Right renal pelvis (tissue), 4 donors: ENCODE measurements at regions not wholly inside any gene's neighbourhood (a gene's known extent, or its start where the extent isn't known, plus 50 kb on each side); places are given as distances from the start of the nearest gene placed in this dataset.
A peak's percentile ranks its signal among the peaks of the same experiment; 100 is the strongest.
"Not testable (repeated sequence)": the region's sequence is repeated elsewhere in the genome, so short reads cannot be mapped to it uniquely, and the experiment has no call there.

Source experiments
- DNase-seq, 4 donors: peaks; one replicate each; pipeline ENCODE4 v3.0.0-alpha.2; 2013; ENCODE audit warnings: low read depth in 4 of 4, low spot score in 3 of 4, missing footprints in 1 of 4

DNA sequence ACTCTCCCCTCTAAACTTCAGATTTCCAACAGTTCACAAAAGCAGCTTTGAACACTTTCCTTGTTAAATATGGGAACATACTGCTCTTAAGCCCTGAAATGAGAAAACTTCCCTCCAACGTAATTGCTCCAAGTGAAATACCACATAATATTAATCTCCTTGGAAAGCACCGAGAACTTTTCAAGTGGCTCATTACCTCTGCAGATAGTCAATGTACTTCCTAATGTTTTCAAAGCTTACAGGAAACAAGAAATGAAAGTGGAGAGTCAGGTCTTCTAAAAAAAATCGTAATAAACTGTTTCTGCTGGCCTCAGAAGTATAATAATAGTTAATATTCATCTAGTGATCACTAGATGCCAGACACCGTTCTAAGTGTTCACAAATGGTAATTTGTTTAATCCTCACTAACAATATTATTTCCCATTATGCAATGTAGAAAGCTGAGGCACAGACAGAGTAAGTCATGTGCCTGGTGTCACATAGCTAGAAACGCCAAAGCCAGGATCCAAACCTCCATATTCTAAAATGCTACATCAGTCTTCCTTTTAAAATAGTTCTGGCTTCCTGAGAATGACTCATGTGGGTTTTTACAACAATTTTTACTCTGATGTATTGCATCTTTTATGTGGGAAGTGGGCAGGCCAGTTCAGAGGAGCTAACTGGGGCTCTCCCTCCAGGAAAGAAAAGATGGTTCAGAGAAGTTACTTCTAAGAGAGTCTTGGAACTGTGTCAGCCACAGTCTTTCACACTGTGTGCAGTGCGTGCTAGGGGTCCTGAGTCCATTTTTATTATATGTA, 177.2 kb downstream of the PLPPR4 start:
- DNase-seq, result no peak

GRCh38 chr1:99444211-99444927, 180.1 kb downstream of the PLPPR4 start:
- not testable (repeated sequence) for DNase-seq

DNA sequence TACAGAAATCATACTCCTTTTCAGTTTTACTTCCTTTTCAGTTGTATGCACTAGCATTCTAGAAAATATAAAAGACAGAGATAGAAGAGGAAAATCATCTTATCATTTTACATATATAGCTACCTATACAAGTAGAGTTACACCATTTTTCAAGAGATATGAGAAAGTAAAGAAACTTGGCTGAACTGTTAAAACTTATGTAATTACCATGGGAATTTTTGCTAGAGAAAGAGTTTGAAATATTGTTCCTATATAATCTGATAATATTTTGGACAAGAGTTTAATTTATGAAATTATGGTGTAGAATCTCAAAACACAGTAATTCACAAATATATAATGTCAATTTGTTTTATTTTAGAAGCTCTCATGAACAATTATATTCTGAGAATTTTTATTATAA, 180.8 kb downstream of the PLPPR4 start:
- no peak for DNase-seq

- DNase-seq, result no peak
These were observed 181.2 kb downstream of the PLPPR4 start for GRCh38 chr1:99445486-99445885.

DNA sequence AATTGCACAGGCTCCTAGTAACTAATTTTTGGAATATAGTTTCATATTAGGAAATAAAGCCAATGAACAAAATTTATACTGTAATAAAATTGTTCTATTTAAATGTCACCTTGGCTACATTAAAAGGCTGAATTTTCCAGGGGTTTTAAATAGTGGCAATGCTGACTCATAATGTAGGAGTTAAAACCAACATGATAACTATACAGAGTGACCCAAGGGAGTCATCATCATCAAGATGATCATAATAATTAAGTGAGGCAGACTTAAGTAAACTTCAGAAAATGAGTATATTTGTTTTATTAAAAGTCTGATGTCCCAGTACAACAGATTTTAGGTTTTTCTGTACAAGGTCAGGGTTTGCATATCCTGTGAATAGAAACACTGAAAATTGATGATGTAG, 183.4 kb downstream of the PLPPR4 start:
- DNase-seq, result no peak

DNA sequence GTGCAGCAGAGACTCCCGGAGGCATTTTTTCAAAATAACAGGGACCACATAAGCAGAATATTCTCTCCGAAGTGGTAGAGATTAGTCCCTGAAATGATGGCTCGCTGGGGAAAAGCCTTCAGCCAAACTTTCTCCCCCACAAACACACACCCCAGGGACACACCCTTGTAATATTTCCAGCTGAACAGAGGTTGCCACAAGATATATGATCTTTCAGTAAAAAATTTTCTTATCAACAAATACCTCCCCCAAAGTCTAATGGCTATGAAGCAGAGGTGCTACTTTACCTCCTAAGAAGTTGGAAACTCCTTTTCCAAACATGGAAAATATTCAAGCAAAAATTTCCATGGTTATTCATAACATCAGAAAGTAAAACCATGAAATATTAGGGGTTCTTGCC, 190.2 kb upstream of the PALMD start:
- no peak for DNase-seq

DNA sequence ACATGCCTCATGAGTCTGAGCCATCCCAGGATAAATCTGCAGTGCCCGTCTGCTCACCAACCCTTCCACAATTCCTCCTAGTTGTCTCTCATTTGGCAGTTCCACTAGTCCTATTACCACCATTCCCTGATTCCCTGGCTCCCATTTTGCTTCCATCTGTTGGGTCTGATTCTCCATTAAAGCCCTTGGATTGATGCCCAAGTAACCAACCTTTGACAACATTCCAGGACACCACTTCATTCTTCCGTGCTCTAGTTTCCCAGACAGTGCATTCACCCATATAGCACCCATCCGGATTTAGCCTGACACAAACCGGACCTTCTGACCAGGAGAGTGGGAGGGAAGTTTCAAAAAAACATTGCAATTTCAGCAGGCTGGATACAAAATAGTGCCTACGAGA, 189.4 kb upstream of the PALMD start:
- DNase-seq, result no peak

DNA sequence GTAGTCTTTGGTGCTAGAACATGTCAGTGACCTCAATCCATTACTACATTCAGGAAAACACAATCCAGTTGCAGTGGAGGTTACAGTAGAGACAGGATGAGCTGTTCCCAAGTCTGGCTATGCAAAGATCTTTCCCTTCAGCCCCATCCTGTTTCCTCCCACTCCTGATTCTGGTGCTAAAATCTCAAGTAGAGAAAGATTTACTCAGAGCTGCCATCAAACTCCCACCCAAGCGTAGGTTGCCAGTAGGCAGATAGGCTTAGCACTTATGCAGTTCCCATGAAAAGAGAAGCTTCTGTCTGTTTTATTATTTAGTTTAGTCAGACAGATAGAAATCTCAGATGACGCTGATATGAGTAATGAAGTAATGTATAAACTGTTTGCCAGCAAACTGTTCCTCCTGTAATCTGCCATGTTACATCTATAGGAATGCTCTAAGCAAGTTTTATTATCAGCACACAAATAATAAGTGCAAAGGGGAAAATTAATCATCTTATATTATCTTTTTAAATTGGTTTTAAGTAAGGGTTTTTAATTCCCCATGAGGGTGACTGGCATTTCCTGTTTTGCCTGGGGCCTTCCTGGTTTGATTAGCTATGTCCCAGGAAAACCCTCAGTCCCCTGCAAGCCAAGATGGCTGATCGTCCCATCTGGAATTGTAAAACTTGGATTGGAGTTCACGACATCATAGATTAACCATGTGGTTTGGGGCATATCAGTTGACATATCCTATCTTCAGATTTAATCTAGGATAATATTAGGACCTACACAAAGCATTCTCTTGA, 188.3 kb upstream of the PALMD start:
- DNase-seq, result no peak

DNA sequence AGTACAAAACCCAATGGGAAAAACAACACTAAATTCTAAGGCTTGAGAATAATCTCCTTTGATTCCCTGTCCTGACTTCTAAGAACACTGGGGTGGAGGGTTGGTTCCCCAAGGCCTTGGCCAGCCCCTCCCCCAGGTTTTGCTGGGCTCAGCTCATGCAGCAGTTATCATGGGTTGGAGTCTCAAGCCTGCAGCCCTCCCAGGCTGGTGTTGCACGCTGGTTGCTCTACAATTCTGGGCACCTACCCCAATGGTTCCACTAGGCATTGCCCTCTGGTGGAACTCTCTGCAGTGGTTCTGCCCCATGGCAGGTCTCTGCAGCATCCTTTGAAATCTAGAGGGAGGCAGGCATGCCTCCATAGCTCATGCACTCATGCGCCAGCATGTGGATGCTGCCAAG, 184.4 kb upstream of the PALMD start:
- DNase-seq, result no peak

GRCh38 chr1:99464738-99465137, 181.2 kb upstream of the PALMD start:
- no peak for DNase-seq

DNA sequence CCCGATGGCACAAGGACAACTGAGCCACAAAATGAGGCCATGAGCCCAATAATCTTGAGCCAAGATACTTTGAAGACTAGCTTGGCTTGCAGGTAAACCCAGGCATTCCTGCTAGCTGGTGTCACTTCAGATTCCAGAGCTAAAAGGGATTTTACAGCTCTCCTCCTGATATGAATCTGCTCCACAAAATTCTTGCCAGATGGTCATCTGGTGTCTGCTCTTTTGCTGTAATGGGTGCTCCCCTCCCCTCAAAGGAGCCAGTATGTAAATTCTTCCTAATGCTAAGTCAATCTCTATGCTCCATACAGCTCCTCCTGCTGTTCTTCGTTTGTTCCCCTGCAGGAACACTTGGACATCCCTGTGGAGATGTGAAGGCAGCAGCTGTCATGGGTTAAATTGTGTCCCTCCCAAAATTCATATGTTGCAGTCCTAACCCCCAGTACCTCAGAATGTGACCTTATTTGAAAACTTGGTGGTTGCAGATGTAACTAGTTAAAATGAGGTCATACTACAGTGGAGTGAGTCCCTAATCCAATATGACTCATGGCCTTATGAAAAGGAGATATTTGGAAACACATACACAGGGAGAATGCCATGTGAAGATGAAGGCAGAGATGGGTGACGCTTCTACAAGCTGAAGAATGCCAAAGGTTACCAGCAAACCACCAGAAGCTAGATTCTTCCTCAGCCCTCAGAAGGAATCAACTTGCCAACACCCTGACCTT, 180.6 kb upstream of the PALMD start:
- DNase-seq, result no peak

- DNase-seq, result no peak
These were observed 178.3 kb upstream of the PALMD start for GRCh38 chr1:99467645-99468044.

GRCh38 chr1:99469550-99469971, 176.4 kb upstream of the PALMD start:
- no peak for DNase-seq

GRCh38 chr1:99472893-99473292, 173.0 kb upstream of the PALMD start:
- DNase-seq, result no peak

GRCh38 chr1:99474350-99474893, 171.5 kb upstream of the PALMD start:
- DNase-seq, result no peak

GRCh38 chr1:99476058-99476457, 169.9 kb upstream of the PALMD start:
- no peak for DNase-seq

GRCh38 chr1:99481391-99481996, 164.4 kb upstream of the PALMD start:
- peak; percentile 35 to 49 (median 38) for DNase-seq

DNA sequence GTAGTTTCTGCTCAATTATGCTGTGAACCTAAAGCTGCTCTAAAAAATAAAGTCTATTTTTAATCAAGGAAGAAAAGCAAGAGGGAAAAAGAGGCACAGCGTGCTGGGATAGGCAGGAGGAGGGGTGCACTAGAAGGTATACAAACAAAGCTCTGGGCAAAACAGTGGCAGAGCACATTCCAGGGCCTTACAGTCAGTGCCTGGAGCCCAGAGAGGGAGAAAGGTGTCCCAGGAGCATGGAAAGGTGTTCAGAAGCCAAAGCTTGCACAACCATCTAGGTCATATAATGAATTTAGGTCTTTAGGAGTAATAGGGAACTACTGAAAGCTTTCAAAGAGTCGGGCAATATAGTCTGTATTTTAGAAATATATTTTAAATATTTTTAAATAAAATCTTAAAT, 163.6 kb upstream of the PALMD start:
- DNase-seq, result no peak

GRCh38 chr1:99482750-99483149, 163.2 kb upstream of the PALMD start:
- DNase-seq, result no peak

DNA sequence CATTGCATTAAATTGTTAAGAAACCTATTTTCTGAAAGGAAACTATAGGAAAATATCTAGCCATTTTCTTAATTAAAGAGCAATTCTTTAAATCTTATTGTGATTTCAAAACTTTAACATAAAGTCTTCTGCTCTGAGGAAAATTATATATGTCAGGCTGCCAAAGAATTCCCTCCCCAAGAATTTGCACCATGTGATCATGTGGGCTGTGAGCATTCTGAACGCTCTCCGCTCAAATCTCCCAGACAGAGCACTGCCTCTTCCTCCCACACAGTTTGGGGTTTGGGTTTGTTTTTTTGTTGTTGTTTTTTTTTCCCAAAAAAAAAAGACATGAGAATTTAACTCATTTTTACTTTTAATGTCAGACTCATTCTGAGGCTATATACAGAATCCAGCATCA, 155.9 kb upstream of the PALMD start:
- no peak for DNase-seq
